Astrocyte of the spinal cord (primary cell): ENCODE measurements at regions not wholly inside any gene's neighbourhood (a gene's known extent, or its start where the extent isn't known, plus 50 kb on each side); places are given as distances from the start of the nearest gene placed in this dataset.

Source experiments
- DNase-seq: peaks from one replicate; pipeline ENCODE4 v3.0.0; 2011; ENCODE audit warnings: low read depth, low spot score
- H3K4me3 ChIP-seq: 2 replicates; pipeline ENCODE4 v1.5.1; 2011; ENCODE audit warnings: low read depth, mild to moderate bottlenecking, low read length, moderate library complexity
- in situ Hi-C: cut with HindIII; loops from 2 replicates; pipeline ENCODE4 v1.10.0; 2017; ENCODE audit warnings: low sequenced_read_pairs
- TF ChIP-seq, protein P1 (sequence below): IDR thresholded peaks from 2 replicates; pipeline ENCODE4 v1.5.1; 2012; ENCODE audit warnings: low read depth, mild to moderate bottlenecking, low read length, inconsistent platforms

DNA sequence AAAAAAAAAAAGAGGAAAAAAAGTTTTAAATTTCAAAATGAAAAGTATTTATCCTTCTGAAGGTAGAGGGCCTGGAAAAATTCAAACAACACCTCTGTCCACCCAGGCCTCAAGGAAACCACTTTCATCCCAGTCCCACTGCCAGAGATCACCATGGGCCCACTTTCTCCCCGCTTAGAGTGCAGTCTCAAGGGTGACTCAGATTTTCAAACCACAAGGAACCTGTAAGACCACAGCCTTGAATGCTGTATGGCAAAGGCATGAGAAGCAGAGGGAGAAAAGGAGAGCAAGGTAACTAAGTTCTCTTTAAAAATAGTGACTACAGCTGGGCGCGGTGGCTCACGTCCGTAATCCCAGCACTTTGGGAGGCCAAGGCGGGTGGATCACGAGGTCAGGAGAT lies 87.9 kb upstream of the PACRGL start:
- H3K4me3 ChIP-seq: no peak overlapping the region
- TF ChIP-seq, protein P1, sequence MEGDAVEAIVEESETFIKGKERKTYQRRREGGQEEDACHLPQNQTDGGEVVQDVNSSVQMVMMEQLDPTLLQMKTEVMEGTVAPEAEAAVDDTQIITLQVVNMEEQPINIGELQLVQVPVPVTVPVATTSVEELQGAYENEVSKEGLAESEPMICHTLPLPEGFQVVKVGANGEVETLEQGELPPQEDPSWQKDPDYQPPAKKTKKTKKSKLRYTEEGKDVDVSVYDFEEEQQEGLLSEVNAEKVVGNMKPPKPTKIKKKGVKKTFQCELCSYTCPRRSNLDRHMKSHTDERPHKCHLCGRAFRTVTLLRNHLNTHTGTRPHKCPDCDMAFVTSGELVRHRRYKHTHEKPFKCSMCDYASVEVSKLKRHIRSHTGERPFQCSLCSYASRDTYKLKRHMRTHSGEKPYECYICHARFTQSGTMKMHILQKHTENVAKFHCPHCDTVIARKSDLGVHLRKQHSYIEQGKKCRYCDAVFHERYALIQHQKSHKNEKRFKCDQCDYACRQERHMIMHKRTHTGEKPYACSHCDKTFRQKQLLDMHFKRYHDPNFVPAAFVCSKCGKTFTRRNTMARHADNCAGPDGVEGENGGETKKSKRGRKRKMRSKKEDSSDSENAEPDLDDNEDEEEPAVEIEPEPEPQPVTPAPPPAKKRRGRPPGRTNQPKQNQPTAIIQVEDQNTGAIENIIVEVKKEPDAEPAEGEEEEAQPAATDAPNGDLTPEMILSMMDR: no peak
- in situ Hi-C loops: no loop called here
- DNase-seq: peak; percentile 78

DNA sequence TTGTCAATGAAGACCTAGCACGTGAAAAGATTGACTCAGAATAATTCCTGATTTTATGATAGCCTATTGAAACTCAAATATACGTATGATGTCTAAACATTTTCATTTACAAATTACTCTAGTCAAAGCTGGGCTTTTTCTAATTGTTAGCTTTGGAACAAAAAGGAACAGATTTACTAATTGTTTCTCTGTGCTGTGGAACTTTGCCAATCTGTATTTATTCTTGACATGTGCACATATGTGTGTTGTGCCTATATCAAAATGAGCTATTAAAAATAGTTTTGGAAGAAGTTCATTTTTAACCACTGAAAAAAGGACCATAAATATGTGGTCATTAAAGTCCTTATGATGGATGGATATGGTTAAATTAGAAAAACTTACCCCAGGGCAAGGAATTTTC lies 85.4 kb upstream of the PACRGL start:
- no peak overlapping the region for H3K4me3 ChIP-seq
- in situ Hi-C loops: no loop called here
- no peak for DNase-seq
- TF ChIP-seq, protein P1: no peak

DNA sequence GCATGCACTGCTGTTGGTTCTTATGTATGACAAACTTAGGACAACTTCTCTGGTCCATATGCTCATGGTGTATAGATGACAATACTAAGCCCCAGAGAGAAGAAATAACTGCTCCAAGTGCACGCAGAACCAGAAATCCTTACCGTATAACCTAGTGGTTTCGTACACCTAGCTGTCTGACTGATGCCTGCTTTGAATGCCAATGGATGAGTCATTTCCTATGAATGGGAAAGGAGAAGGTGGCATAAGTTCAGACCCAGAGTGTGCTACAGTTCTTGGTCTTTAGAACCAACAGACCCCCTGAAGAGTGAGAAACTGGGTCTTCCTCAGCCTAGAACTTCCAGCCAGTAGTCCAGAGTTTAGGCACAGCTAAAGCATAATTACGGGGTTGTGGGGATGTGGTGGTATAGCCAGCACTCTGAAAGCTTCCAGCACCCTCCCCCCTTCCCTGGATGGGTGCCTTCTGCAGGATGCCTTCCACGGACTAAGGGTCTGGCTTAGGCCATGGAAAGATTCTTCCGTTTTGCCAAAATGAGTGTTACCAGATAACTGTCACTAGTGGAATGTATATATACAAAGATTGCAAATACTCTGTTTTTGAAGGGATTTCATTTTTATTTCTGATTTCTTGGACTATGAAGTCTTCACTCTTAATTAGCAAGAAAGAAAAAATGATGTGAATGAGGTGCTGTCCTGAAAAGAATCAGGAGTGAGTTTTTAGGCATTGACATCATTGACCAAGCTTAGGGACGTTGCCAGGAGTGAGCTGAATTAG lies 84.6 kb upstream of the PACRGL start:
- no peak overlapping the region for H3K4me3 ChIP-seq
- in situ Hi-C loops: no loop called here
- no peak for DNase-seq
- TF ChIP-seq, protein P1: no peak

DNA sequence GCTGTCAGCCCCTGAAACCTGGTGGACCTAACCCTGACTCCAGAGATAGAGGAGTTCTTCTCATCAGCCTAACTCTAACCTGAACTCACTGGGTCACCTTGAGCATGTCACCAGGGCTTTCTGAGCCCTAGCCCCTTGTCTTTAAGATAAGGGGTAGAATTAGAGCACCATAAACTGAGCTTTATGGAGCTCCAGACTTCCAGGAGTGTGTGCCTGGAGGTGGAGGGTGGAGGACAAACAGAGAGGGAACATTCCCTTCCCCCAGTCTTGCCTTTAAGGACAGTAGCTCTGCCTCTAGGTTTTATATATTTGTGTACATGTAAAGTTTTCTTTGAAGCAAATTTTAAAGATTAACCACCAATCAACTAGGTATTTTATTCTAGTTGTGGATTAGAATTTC lies 83.9 kb upstream of the PACRGL start:
- no peak for DNase-seq
- in situ Hi-C loops: no loop called here
- H3K4me3 ChIP-seq: no peak overlapping the region
- TF ChIP-seq, protein P1: no peak

DNA sequence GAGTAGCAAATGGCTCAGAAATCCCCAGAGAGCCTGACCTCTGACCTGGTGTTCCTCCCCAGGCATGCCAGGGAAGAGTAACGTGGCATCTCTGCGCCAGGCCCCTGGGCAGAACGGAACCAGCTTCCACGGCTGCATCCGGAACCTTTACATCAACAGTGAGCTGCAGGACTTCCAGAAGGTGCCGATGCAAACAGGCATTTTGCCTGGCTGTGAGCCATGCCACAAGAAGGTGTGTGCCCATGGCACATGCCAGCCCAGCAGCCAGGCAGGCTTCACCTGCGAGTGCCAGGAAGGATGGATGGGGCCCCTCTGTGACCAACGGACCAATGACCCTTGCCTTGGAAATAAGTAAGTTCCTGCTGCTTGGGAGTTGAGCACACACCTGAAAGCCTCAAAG lies 83.4 kb upstream of the PACRGL start:
- in situ Hi-C loops: no loop called here
- TF ChIP-seq, protein P1: no peak
- DNase-seq: no peak
- no peak overlapping the region for H3K4me3 ChIP-seq

DNA sequence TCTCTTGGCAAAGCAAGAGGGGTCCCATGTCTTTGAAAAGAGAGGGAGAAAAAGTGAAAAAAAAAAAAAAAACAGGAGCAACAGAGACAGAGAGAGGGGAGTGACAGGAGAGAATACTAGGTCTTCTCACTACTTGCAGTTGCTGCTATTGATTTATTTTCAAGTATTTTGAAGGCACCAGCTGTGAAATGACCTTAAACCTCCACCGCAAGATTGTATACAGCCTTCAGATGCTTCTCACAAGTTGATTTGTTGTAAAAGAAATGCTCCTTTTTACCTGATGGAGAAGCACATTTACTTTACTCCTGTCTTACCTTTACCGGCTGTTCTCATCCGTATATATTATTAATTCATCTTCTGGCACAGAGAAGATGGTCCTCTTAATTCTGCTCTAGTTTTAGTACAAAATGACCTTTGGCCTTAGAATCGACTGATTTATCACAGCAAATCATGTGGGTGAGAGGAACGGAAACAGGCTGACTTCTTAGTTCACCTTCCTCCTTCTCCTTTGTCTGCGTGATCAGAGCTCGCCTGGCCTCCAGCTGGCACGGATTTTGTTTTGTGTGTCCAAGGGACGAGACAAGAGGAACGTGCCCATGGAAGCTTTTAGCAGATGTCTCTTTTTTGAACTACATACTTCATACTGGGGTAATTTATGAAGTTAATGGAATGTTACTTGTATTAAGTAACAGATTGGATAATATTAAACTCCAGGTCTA lies 82.4 kb upstream of the PACRGL start:
- DNase-seq: no peak
- in situ Hi-C loops: no loop called here
- no peak overlapping the region for H3K4me3 ChIP-seq
- TF ChIP-seq, protein P1: no peak
